GM21423 (cell line): ENCODE measurements at regions not wholly inside any gene's neighbourhood (a gene's known extent, or its start where the extent isn't known, plus 50 kb on each side); places are given as distances from the start of the nearest gene placed in this dataset.

ENCODE experiments used
- ATAC-seq: cut with Tn5 transposase; IDR thresholded peaks from one replicate; pipeline ENCODE4 v1.9.1; 2021; ENCODE audit warnings: mild to moderate bottlenecking, moderate library complexity; ENCODE audit not compliant: unreplicated experiment

GRCh38 chr10:59079386-59080226 lies 96.8 kb upstream of the PHYHIPL start:
- ATAC-seq: no peak

DNA sequence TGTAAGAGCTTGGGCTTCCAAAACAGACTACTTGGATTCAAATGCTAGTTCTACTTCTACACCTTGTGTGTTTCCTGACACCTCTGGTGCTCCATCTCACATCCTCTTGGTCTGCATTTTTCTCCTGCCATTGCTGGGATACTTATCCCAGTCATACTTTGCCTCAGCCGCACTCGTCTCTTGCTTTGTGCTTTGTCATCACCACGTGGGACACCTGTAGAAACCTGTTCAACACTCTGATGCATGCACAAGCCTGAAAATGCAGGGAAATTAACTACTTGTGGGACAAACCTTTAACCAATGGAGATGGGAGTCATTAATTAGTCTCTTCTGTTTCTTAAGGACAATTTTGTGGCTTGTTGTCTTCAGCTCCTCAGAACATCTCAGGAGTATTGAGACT lies 94.2 kb upstream of the PHYHIPL start:
- no peak for ATAC-seq

GRCh38 chr10:59085054-59085453 lies 91.4 kb upstream of the PHYHIPL start:
- ATAC-seq: no peak

DNA sequence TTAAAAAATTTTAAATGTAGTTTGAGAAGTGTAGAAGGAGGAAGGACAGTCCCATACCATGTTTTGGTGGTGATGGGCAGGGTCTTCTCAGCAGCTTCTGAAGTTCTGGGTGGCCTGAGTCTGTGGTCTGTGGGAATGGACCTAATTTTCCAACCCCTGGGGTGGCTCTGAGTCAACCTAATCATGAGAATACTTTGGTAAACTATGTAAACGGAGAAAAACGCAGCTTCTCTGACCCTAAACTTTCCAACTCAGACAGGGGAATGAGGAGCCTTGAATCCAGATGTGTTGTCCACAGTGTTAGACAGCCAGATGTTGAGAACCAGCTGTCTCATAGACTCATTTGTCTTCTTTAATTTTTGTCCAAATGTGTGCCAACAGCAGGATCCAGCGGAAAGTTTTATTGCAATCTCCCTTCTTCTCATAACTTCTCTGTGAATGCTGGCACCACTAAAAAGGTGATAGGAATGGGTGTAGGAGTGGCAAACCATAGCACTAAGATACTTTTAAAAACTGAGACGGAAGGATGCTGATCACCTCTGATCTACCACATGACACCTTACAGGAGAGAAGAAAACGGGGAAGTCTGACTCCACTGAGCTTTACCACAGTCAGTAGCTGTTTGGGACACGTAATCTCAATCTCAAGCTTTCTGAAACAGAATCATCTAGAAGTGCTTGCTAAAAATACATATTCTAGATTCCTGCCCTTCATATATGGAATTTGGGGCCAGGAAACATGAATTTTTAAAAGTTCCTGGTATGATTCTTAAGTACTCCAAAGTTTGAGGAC lies 90.5 kb upstream of the PHYHIPL start:
- ATAC-seq: no peak

DNA sequence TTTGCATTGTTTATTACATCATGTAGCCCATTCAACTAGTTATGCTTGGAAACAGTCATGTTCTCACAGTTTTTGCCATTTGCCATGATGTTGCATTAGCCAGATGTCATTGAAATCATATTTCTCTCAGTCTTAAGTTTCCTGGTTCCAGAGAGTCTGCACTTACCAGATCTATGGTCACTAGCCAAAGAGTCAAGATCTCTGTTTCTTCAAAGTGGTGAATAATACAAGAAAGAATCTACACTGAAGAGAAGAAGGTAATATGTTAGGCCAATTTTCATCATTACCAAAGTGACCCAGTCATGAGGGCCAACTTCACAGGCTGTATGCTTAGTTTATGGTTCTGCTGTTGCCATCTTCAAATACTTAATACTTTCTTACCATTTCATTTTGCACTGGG lies 89.0 kb upstream of the PHYHIPL start:
- ATAC-seq: no peak

- ATAC-seq: no peak
Observed at GRCh38 chr10:59088912-59089573, 87.4 kb upstream of the PHYHIPL start.

DNA sequence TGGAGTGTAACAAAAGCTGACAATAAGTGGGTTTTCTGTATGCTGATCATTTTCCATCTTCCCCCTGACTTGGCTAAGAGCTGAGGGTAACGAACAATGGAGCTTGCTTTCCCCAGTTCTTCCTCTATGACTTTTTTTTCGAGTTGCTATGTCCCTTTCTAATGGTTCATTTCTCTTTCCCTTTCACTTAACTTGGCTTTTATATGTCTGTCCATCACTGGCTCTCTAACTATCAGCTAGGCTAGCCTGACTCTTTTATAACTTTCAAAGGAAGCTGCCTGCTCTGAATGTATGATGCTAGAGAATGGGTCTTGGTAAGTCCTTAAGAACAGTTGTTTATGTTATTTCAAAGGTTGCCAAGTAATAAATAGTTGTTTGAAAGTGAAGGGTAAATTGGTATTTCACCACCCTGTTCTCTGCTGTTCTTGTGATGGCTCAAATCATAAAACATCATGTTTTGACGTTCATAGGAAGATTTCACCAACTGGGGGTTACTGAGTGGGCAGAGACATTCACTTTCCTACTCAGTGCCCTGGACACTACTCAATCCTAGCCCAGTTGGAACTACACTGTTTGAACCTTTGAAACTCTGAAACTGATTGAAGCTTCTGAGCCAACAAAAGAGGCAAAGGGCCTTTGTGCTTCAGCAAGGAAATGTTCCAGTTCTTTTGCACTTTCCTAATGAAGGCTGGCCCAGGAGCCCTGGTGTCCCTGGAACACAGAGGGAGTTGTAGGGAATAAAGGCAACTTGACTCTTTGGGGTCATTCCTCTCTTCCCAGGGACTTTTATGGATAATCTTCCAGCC lies 85.4 kb upstream of the PHYHIPL start:
- no peak for ATAC-seq

- ATAC-seq: no peak
Observed at GRCh38 chr10:59093461-59093860, 83.0 kb upstream of the PHYHIPL start.

DNA sequence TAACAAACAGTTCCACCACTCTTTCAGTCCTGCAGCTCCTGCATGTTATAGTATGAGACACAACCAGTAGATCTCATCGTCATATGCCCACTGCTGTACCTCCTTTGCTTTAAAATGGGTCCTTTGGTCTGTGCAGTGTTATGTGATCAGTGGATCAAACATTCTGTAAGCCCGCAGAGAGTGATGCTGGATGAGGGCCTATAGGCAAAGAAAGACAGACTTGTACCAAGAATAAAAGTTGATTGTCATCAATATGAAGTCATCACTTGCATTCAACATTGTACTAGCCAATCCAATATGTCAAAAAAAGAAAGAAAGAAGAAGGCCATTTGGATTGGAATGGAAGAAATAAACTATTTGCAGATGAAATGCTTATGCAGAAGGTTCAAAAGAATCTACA lies 79.8 kb upstream of the PHYHIPL start:
- ATAC-seq: no peak

- ATAC-seq: no peak
Observed at GRCh38 chr10:59098387-59098786, 78.1 kb upstream of the PHYHIPL start.

- no peak for ATAC-seq
Observed at GRCh38 chr10:59098831-59099452, 77.5 kb upstream of the PHYHIPL start.

DNA sequence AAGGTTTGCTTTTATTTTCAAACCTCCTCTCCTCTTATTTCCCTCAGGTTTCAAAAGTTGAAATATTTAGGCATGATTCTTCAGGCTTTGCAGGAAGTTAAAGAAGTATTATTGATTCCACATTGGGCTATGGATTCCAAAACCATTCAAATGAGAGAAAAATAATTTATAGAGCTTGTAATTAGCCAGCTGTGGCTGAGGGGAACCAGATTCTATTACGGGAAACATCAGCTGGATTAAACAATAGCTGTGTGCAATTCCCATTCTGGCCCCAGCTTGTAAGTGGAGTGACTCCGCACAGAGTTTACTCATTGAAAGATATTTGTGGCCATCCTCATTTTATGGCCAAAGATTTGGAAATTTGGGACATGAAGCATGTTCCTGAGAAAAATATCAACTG lies 77.0 kb upstream of the PHYHIPL start:
- ATAC-seq: no peak

- no peak for ATAC-seq
Observed at GRCh38 chr10:59102394-59102793, 74.0 kb upstream of the PHYHIPL start.

DNA sequence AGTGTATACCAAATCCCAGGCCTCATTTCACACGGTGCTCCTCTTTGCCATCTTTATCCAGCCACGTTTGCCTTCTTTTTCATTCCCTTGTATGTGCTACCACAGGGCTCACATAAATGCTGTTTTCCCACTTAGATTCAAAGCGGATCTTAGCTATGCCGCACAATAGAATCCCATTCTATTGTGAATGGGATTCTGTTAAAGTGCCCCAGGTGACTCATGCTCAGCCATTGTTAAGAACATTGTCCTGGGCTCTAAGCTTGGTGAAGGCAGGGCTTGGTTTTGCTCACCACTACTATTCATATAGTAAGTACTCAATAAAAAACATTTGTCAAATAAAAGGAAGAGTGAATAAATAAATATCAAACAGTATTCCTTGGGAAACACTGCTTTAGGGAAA lies 72.3 kb upstream of the PHYHIPL start:
- ATAC-seq: no peak

- no peak for ATAC-seq
Observed at GRCh38 chr10:59106441-59106840, 70.0 kb upstream of the PHYHIPL start.

GRCh38 chr10:59107147-59107546 lies 69.3 kb upstream of the PHYHIPL start:
- ATAC-seq: no peak

DNA sequence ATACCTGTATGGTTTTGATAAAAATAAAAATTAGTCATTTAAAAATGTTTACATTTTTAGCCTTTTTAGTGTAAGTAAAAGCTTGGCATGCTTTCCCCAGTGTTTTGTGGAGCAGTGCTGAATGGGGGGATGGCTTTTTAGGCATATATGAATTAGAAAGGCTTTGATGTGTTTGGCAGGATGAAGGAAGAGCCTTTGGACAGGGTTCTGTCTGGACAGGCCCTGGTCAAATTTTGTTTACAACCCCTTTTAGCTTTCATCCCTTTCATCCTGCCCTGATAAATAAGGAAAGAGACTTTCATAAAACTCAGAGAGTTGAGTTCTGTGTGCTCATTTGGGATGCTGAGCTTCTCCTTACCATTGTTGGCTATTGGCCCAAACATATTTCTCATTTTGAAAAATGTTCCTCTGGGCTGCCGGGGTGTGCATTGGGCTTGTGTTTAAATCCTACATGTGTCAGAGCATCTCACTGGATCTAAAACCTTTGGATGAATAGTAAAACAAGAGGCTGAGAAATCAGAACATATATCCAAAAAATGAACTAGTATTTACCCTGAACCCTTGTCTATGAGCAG lies 68.1 kb upstream of the PHYHIPL start:
- no peak for ATAC-seq

GRCh38 chr10:59108886-59109288 lies 67.6 kb upstream of the PHYHIPL start:
- ATAC-seq: no peak

DNA sequence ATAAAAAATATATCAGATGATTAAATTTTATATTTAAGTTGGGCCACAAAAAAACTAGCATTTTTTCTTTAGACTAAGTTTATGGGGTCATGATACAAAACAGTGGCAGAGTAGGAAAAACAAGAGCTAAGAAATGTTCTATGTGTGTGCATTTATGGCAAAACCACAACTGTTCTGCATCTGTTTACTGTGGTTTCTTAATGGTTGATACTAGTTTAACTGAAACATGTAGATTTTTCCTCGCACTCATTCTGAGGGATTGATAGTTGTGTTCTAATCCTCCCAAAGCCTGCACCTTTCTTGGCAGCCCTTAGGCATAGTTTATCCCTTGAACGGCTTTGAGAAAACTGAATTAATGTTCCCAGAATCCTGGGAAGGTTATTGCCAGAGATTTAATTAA lies 66.6 kb upstream of the PHYHIPL start:
- no peak for ATAC-seq

GRCh38 chr10:59124187-59124586 lies 52.3 kb upstream of the PHYHIPL start:
- ATAC-seq: no peak
